Mucosa of rectum (tissue), 2 donors: ENCODE measurements at regions not wholly inside any gene's neighbourhood (a gene's known extent, or its start where the extent isn't known, plus 50 kb on each side); places are given as distances from the start of the nearest gene placed in this dataset.

ENCODE experiments used
- H3K27ac ChIP-seq, 2 donors: one replicate each; pipeline ENCODE4 v1.7.0; 2013; ENCODE audit warnings: inconsistent platforms in 2 of 2, low read depth in 2 of 2, low read length in 2 of 2
- H3K27me3 ChIP-seq, 2 donors: one replicate each; pipeline ENCODE4 v1.7.0; 2013; ENCODE audit warnings: low read length in 2 of 2; ENCODE audit not compliant: control insufficient read depth in 2 of 2, insufficient read depth in 2 of 2
- H3K36me3 ChIP-seq, 2 donors: one replicate each; pipeline ENCODE4 v1.7.0; 2013; ENCODE audit warnings: low read length in 2 of 2; ENCODE audit not compliant: control insufficient read depth in 2 of 2, insufficient read depth in 2 of 2
- H3K4me1 ChIP-seq, 2 donors: one replicate each; pipeline ENCODE4 v1.7.0; 2013; ENCODE audit warnings: low read length in 2 of 2, mild to moderate bottlenecking in 1 of 2; ENCODE audit not compliant: control insufficient read depth in 2 of 2, insufficient read depth in 2 of 2
- H3K4me3 ChIP-seq, 2 donors: one replicate each; pipeline ENCODE4 v1.7.0; 2013; ENCODE audit warnings: low read length in 2 of 2
- H3K9ac ChIP-seq, 2 donors: one replicate each; pipeline ENCODE4 v1.7.0; 2013; ENCODE audit warnings: low read length in 2 of 2, low read depth in 1 of 2, mild to moderate bottlenecking in 1 of 2
- H3K9me3 ChIP-seq, 2 donors: one replicate each; pipeline ENCODE4 v1.7.0; 2013; ENCODE audit warnings: low read length in 2 of 2; ENCODE audit not compliant: control insufficient read depth in 2 of 2
- donor health status: healthy.
- donor health status: Normal muscosa, but diverticular disease.

- Histone ChIP-seq H3K9ac (no peak overlapping the region), H3K4me3 (no peak overlapping the region), H3K4me1 (peaks cover 0 to 1% of the 10 kb centered on the region in 2 donors), H3K9me3 (no peaks in the 10 kb centered on the region), H3K36me3 (no peaks in the 10 kb centered on the region), H3K27ac (no peak overlapping the region), H3K27me3 (no peaks in the 10 kb centered on the region)
Measured at GRCh38 chr2:147045113-147045512, 799.7 kb upstream of the ACVR2A start.

GRCh38 chr2:147041121-147041494 lies 803.7 kb upstream of the ACVR2A start:
- Histone ChIP-seq H3K4me1 (peaks cover 0 to 2% of the 10 kb centered on the region in 2 donors), H3K27me3 (no peaks in the 10 kb centered on the region), H3K9me3 (no peaks in the 10 kb centered on the region), H3K9ac (no peak overlapping the region), H3K4me3 (peak overlapping the region in 1 of 2 donors; percentile 15), H3K36me3 (no peaks in the 10 kb centered on the region), H3K27ac (no peak overlapping the region)

- no peaks in the 10 kb centered on the region for H3K36me3 ChIP-seq
- H3K9me3 ChIP-seq = no peaks in the 10 kb centered on the region
- peaks cover 0 to 2% of the 10 kb centered on the region in 2 donors for H3K4me1 ChIP-seq
- no peak overlapping the region for H3K27ac ChIP-seq
- no peak overlapping the region for H3K4me3 ChIP-seq
- H3K9ac ChIP-seq = no peak overlapping the region
- H3K27me3 ChIP-seq = no peaks in the 10 kb centered on the region
Measured at GRCh38 chr2:147040298-147041120, 804.3 kb upstream of the ACVR2A start.

- H3K27me3 ChIP-seq = no peaks in the 10 kb centered on the region
- H3K4me1 ChIP-seq = peaks cover 0 to 9% of the 10 kb centered on the region in 2 donors
- H3K27ac ChIP-seq = no peak overlapping the region
Measured at GRCh38 chr2:147037048-147037447, 807.8 kb upstream of the ACVR2A start.

GRCh38 chr2:147033044-147033443 lies 811.8 kb upstream of the ACVR2A start:
- H3K9ac ChIP-seq = no peak overlapping the region
- no peak overlapping the region for H3K27ac ChIP-seq
- H3K4me1 ChIP-seq = peaks cover 0 to 10% of the 10 kb centered on the region in 2 donors

More at GRCh38 chr2:147037048-147037447, 807.8 kb upstream of the ACVR2A start:
- no peak overlapping the region for H3K9ac ChIP-seq
- no peaks in the 10 kb centered on the region for H3K36me3 ChIP-seq
- H3K4me3 ChIP-seq = no peak overlapping the region
- H3K9me3 ChIP-seq = no peaks in the 10 kb centered on the region

DNA sequence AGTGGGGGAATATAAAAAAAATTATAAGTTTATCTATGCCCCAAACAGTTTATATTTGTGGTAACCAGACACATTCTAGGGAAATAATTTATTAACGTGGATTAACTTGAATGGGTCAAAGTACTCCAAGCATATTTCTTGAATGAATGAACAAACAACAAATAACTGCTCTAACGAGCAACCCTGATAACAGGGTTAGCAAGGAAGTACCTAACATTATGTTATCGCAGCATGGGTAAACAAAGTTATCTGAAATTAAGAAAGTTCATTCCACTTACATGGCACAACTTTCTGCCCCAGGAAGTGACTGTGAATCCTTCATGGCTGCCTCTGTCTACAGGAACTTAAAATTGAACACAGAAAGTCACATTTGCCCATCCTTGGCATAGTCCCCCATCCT lies 812.9 kb upstream of the ACVR2A start:
- H3K9me3 ChIP-seq = no peaks in the 10 kb centered on the region
- H3K36me3 ChIP-seq = no peaks in the 10 kb centered on the region
- no peak overlapping the region for H3K9ac ChIP-seq
- H3K27me3 ChIP-seq = no peaks in the 10 kb centered on the region
- H3K4me1 ChIP-seq = peaks cover 0 to 10% of the 10 kb centered on the region in 2 donors
- H3K4me3 ChIP-seq = no peak overlapping the region
- H3K27ac ChIP-seq = no peak overlapping the region

More at GRCh38 chr2:147033044-147033443, 811.8 kb upstream of the ACVR2A start:
- Histone ChIP-seq H3K36me3 (no peaks in the 10 kb centered on the region), H3K27me3 (no peaks in the 10 kb centered on the region), H3K4me3 (no peak overlapping the region), H3K9me3 (no peaks in the 10 kb centered on the region)

DNA sequence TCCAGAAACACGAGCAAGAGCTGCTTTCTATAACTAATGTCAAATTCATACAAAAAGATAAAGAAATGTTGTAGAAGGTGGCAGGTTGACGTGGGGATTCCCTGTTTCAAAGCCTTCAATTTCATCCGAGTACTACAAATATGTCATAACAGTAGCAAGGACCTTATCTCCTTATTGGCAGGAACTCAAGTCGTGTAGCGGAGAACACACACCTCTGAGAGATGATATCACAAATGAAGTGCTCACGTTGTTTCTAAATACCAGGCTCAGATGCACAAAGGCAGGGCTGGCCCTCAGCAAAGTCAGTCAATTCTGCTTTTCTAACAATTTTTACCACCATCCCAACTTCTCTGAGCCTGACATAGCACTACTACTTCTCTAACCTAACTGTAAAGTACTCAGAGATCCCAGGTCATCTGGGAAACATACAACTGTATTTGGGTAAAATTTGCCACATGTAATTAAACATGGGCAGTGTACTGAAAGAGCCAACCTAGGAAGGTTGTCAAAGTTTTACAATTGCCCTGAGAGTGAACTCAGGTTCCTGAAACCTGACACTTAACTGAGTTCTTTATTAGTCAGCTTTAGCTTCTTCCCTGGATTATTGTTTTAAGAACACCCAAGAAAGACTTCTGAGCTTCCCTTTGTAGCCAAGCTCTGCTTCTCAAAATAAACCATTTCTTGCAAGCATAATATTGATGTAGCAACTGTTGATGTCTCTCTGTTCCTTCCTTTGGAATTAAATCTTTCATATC lies 813.7 kb upstream of the ACVR2A start:
- Histone ChIP-seq H3K27ac (no peak overlapping the region), H3K9me3 (no peaks in the 10 kb centered on the region)

GRCh38 chr2:147027436-147027835 lies 817.4 kb upstream of the ACVR2A start:
- H3K27me3 ChIP-seq = no peaks in the 10 kb centered on the region
- no peak overlapping the region for H3K27ac ChIP-seq
- H3K4me3 ChIP-seq = no peak overlapping the region

More for the DNA sequence above, 813.7 kb upstream of the ACVR2A start:
- peaks cover 0 to 10% of the 10 kb centered on the region in 2 donors for H3K4me1 ChIP-seq
- H3K36me3 ChIP-seq = no peaks in the 10 kb centered on the region
- no peak overlapping the region for H3K4me3 ChIP-seq
- H3K27me3 ChIP-seq = no peaks in the 10 kb centered on the region
- no peak overlapping the region for H3K9ac ChIP-seq

DNA sequence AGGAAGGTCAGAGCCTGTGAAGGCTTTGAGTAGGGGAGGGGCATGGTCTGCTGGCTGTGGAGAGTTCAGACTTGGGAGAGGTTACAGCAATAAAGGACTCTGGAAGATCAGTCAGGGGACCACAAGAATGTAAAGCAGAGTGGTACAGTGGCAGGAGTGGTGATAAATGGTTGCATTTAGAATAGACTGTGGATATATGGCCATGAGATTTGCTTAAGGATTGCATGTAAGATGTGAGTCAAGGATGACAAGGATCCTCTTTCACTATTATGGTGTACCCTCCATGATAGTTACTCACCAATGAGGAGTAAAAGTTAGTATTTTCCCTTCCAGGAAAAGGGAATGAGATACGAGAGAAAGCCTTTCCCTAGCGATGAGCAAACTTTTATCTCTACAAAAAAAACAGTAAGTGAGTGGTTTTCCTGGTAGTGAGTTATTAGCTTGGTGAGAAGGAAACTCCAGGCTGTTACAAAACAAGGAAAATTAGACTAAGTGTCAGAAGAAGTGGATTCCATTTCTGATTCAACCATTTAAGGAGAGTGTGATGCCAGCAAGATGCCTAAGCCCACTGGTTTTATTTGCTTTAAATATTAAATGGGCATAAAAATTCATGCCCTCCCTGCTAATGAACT lies 818.0 kb upstream of the ACVR2A start:
- no peak overlapping the region for H3K27ac ChIP-seq
- H3K4me3 ChIP-seq = no peak overlapping the region
- no peaks in the 10 kb centered on the region for H3K36me3 ChIP-seq
- no peaks in the 10 kb centered on the region for H3K9me3 ChIP-seq
- no peak overlapping the region for H3K9ac ChIP-seq
- no peaks in the 10 kb centered on the region for H3K27me3 ChIP-seq
- peaks cover 0 to under 1% of the 10 kb centered on the region in 2 donors for H3K4me1 ChIP-seq

More at GRCh38 chr2:147027436-147027835, 817.4 kb upstream of the ACVR2A start:
- H3K4me1 ChIP-seq = peaks cover 0 to 7% of the 10 kb centered on the region in 2 donors
- H3K9me3 ChIP-seq = no peaks in the 10 kb centered on the region
- H3K36me3 ChIP-seq = no peaks in the 10 kb centered on the region
- H3K9ac ChIP-seq = no peak overlapping the region
